CD4-positive, alpha-beta T cell treated with Interleukin-4 for 1 hour (primary cell): ENCODE measurements at regions not wholly inside any gene's neighbourhood (a gene's known extent, or its start where the extent isn't known, plus 50 kb on each side); places are given as distances from the start of the nearest gene placed in this dataset.
"Not testable (repeated sequence)": the region's sequence is repeated elsewhere in the genome, so short reads cannot be mapped to it uniquely, and the experiment has no call there.

Source experiments
- DNase-seq, 2 donors: peaks; one replicate each; pipeline ENCODE4 v3.0.0-alpha.2; 2020 to 2022

DNA sequence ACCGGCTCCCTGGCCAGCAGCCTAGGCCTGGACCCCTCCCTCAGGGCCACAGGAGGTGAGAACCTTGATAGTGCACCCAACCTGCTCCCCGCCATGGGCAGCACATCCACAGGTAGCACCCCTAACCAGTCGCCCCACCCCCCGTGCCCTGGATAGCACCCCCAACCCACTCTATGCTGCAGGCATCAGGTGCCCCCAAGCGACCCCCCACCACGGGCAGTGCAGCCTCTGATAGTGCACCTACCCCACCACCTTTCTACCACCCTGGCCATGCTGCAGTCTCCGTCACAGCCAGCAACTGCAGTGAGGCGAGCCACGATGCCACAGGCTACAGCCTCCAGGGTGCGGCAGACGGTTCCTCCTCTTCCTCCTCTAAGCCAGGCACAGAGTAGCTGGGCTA, 55.6 kb downstream of the SOWAHC start:
- no peak for DNase-seq

DNA sequence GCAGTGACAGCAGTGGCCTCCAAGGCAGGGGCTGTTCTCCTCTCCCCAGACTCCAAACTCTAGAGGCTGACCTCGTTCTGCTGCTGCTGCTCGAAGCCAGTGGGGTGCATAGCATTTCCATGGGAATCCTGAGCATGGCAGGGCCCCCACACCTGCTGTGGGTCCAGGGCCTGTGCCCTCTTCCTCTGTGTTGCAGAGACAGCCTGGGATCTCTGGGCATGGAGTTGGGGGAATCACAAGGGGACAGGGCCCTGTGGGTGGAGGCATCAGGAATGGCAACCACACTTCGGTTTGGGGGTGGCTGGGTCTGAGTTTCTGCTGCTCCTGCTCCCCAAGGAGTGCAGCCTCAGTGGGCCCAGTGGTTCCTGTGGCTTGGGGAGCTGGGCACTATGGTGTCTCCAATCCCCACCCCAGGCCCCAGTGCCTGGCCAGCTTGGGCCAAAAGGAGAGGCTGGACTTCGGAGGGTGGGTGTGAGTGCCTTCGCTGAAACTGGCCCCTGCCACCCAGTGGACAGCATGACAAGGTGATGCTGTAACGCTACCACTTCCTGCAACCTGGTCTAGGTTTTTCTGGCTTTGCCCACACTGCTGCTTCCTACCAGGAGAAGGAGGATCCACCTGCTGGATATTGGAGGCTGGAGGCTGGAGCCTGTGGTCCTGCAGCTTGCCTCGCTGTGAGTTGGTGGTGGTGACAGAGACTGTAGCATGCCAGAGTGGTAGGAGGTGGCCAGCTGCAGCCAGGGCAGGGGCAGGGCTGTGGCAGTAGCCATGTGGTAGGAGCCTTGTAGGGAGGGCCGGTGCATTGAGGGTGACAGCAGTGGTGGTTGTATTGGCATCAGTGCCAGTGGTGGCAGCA, 56.6 kb downstream of the SOWAHC start:
- DNase-seq, result no peak

DNA sequence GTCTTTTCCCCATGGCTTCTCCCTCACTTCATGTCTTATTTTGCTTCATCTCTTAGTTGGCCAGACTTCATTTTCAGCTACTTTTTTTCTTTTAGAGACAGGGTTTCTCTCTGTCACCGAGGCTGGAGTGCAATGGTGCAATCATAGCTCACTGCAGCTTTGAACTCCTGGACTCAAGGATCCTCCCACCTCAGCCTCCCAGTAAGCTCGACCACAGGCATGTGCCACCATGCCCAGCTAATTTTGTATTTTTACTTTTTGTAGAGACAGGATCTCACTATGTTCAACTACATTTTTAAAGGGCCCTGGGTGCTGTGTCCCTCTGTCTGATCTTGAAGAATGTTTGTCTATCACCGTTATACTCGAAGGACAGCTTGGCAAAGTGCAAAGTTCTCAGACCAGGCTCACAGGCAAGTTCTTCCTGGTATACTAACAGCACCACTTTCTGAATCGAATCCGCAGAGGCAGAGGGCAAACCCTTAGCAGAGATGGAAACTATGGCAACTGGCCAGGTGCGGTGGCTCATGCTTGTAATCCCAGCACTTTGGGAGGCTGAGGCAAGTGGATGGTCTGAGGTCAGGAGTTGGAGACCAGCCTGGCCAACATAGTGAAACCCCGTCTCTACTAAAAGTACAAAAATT, 60.9 kb downstream of the SOWAHC start:
- DNase-seq, result no peak

DNA sequence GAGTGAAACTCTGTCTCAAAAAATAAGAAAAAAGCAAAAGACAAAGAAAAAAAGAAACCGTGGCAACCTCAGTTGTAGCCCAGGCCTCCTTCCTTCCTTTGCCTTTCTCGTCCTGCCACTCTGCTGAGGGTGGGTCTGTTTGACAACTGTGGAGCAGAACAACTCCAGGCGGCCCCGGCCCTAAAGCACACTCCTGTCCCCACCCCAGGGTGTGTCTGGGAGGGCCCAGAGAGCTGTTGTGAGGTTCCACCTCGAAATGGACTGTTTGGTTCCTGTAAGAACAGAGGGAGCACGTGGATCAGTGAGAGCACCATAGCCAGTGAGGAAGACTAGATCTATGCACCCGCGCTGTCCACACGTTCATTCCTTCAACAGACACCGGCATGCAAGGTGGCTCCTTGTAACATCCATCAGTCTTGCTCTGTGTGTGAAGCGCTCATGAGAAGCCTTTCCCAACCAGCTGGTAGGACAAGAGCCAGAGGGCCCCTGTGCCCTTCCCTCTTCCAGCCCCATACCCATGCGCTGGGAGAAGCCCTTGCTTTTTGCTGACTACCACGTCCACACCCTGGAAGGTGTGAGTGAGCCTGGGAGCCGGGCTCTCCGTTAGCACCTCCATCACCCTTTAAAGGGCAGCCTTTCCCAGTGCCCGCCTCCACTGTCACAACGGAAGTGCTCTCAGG, 61.6 kb downstream of the SOWAHC start:
- DNase-seq, result no peak

GRCh38 chr2:109676346-109676902, 62.3 kb downstream of the SOWAHC start:
- no peak for DNase-seq

GRCh38 chr2:109677121-109677731, 63.1 kb downstream of the SOWAHC start:
- not testable (repeated sequence) for DNase-seq

DNA sequence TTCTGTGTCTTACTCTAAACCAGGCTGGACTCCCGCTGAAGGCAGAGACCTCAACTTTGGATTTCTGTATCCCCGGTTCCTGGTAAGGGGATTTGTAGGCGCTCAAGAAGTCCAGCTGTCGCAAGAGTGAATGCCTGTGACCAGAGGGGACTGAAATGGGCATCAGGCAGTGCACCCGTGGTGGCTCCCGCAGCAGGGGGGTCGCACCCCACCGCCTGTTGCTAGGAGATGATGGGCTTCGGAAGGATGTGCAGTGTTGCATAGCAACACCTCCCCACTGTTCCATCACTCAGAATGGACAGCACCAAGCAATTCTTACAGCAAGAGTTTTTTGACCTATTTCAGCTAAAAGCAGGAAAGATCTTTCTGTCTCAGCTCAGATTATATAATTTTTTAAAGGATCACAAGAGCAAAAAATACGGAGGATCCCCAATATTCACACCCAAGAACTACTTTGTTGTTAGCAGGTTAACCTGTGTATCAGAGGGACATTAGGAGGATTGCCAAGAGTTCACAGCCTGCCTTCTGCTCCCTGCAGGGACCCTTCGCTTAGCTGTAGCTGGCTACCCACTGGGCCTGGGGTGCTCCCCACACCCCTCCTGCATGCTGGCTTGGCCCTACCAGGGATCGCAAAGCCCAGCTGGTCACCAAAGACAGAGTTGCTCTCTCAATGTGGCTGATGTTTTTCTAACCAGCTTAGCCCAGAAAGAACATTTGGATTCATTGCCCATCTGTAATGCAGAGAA, 63.8 kb downstream of the SOWAHC start:
- DNase-seq, result no peak

- DNase-seq, result not testable (repeated sequence)
Observed at GRCh38 chr2:109678724-109679201, 64.6 kb downstream of the SOWAHC start.

DNA sequence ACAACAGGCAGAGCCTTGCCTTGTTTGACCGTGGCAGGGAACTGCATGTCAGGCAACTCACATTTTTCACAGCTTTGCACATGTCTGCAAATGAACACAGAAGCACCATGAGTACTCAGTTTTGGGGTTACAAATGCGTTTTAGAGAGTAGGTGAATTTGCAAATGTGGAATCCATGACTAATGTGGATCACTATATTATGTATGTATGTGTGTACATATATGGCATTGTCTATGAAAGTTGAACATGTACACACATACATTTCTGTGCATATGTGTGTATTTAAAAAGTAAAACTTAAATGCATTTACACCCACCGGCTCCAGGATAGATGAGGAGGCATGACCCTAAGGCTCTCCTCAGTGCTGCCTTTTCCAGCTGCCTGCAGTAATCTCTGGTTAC, 65.1 kb downstream of the SOWAHC start:
- no peak for DNase-seq

GRCh38 chr2:109679626-109680025, 65.5 kb downstream of the SOWAHC start:
- DNase-seq, result no peak

GRCh38 chr2:109680523-109681297, 66.5 kb downstream of the SOWAHC start:
- no peak for DNase-seq

DNA sequence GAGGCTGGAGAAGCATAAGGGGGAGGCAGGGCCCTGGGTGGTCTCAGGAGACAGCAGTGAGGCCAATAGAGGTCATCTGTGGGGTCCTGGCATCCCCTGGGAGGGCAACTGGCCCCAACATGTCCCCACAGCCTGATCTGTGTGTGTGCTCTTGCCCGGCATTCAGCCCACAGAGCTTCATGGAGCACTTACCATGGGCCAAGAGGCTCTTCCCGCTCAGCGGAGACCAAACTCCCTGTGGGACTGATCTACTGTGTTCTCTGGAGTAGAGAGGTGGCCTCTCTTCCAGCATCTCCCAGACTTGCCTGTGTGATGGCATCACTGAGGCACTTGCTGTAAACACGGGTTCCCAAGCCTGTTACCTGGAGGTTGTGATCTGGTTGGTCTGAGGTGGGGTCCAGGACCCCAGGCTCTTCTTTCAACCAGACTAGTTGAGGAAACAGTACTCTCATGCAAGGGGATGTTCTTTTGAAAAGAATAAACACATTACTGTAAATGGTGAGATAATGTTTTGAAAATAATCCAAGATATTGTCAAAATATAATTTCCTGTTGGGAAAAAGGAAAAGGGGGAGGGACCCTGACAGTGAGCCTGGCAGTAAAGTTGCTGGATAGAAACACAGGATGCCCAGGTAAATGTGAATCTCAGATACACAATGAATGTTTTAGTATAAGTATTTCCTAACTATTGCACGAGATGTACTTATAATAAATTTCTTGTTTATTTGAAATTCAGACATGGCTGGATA, 67.6 kb downstream of the SOWAHC start:
- DNase-seq, result no peak

DNA sequence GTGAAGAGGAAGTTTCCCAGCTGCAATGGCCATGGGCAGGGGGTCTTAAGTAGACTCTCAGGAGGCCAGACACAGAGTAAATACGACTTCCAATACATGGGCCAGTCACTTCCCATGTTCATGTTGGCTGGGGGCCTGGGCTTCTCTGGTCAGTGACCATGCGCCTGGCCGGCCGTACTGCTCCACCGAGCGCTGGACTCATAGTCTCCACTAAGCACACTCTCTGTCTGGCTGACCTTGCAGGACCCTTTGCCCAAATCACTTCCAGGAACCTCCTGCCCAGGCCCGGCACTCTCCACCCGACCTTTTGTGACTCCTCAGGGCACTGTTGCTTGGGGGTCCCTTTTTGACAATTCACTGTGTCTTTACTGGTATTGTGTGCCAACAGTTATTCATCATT, 69.3 kb downstream of the SOWAHC start:
- no peak for DNase-seq

GRCh38 chr2:109685453-109685852, 71.3 kb downstream of the SOWAHC start:
- DNase-seq, result no peak

DNA sequence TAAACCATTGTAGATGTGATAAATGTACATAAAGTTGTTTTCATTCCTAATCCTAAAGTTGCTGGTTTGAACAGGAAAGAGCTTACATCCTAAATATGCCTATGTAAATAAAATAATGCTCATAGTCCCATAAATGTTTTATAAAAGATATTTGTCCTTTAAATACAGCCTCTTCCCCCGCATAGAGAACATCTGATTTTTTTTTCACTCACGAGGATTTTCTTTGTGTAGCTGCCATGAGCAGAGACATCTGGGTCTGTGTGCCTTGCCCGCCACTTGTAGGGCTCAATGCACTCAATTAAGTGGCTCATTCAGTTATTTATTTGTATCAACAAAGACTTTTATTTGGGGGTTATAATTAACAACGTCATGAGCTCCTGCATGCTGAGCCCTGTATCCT, 72.8 kb downstream of the SOWAHC start:
- DNase-seq, result no peak

- no peak for DNase-seq
Observed at GRCh38 chr2:109689182-109689930, 75.2 kb downstream of the SOWAHC start.

DNA sequence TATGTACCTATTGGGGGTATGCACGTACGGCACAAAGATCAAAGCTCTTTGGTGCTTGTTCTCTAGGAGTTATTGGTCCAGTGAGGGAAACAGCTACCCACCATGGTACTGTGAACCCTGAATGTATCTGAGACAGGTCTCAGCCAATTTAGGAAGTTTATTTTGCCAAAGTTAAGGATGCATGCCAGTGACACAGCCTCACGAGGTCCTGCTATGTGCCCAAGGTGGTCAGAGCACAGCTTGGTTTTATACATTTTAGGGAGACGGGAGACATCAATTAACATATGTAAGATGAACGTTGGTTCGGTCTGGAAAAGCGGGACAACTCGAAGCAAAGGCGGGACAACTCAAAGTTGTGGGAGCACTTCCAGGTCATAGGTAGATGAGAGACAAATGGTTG, 75.8 kb downstream of the SOWAHC start:
- DNase-seq, result no peak

DNA sequence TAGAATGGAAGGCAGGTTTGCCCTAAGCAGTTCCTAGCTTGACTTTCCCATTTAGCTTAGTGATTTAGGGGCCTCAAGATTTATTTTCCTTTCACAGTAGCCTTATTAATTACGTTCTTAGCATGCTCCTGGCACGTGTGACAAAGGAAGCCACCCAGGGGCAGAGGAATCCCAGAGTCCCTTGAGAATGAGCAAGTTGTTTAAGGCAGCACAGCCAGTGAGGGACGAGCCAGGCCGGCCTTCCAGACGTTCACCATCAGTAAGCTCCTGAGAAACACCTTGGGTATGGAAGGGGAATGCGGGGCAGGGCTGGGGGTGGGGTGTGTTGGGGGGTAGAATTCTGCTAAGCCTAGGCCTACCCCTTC, 76.3 kb downstream of the SOWAHC start:
- DNase-seq, result no peak

DNA sequence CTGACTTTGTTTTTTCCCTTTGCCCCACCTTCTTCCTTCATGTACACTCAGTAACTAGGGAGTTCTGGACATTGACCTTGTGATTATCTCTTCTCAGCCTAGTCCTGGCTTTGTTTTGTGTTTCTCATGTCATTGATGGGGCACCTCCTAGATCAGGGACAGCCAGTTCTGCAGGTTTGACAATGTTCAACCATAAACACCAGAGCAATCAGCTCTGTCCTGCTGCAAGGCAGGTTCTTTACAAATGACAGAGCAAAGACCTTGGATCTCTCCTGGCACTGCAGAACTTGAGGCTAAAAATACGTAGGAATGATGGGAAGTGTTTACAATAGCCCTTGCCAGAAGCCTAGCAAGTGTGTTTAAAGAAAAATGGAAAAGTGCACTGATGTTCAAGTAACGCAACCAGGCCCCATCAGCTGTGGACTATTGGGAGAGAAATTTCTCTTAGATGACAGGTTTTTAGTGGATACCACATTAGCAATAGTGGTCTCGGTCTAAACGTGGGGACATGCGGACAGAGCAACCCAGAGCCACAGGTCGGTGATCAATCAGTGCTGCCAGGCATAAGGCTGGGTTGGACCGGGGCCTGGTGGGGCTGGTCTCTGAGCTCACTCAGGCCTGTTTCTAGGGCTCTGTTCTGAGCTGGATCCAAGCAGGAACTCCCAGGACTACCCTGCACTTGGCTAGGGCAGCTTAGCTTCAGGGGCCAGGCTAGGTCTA, 76.8 kb downstream of the SOWAHC start:
- no peak for DNase-seq
